ENCODE measurements at regions not wholly inside any gene's neighbourhood (a gene's known extent, or its start where the extent isn't known, plus 50 kb on each side); places are given as distances from the start of the nearest gene placed in this dataset.

- no peaks in the 10 kb centered on the region for H3K4me1 ChIP-seq
- intact Hi-C loops (cut with DNase I) = no loop called here
- ATAC-seq = peak; percentile 37
- H3K9me3 ChIP-seq = no peaks in the 10 kb centered on the region
- H3K27me3 ChIP-seq = no peaks in the 10 kb centered on the region
- no peak for TF ChIP-seq CTCF (IDR thresholded peaks at IDR 0.05)
- no peak overlapping the region for H3K4me3 ChIP-seq
- H3K27ac ChIP-seq = no peak overlapping the region
- no peaks in the 10 kb centered on the region for H3K36me3 ChIP-seq
- no peak for DNase-seq
These were observed 187.1 kb upstream of the SPEF2 start for GRCh38 chr5:35430381-35431162.

- no peak for TF ChIP-seq CTCF (IDR thresholded peaks at IDR 0.05)
- Histone ChIP-seq H3K36me3 (no peaks in the 10 kb centered on the region), H3K9me3 (no peaks in the 10 kb centered on the region), H3K4me3 (no peak overlapping the region), H3K4me1 (no peaks in the 10 kb centered on the region), H3K27me3 (no peaks in the 10 kb centered on the region), H3K27ac (no peak overlapping the region)
- DNase-seq (no peak), ATAC-seq (no peak)
- intact Hi-C loops (cut with DNase I) = no loop called here
These were observed 189.9 kb upstream of the PRLR start for GRCh38 chr5:35420200-35420599.

- no peaks in the 10 kb centered on the region for H3K9me3 ChIP-seq
- intact Hi-C loops (cut with DNase I) = no loop called here
- no peaks in the 10 kb centered on the region for H3K4me1 ChIP-seq
- no peak for DNase-seq
- no peak for TF ChIP-seq CTCF (IDR thresholded peaks at IDR 0.05)
- no peaks in the 10 kb centered on the region for H3K27me3 ChIP-seq
- no peak overlapping the region for H3K27ac ChIP-seq
- ATAC-seq = peak; percentile 26
- H3K36me3 ChIP-seq = no peaks in the 10 kb centered on the region
- no peak overlapping the region for H3K4me3 ChIP-seq
These were observed 186.8 kb upstream of the PRLR start for GRCh38 chr5:35417040-35417439.

GRCh38 chr5:35416217-35416988, 186.1 kb upstream of the PRLR start:
- H3K27me3 ChIP-seq = no peaks in the 10 kb centered on the region
- no peaks in the 10 kb centered on the region for H3K4me1 ChIP-seq
- no peak for TF ChIP-seq CTCF (IDR thresholded peaks at IDR 0.05)
- intact Hi-C loops (cut with DNase I) = no loop called here
- H3K9me3 ChIP-seq = no peaks in the 10 kb centered on the region
- ATAC-seq = no peak
- H3K27ac ChIP-seq = no peak overlapping the region
- no peak for DNase-seq
- H3K4me3 ChIP-seq = no peak overlapping the region
- H3K36me3 ChIP-seq = no peaks in the 10 kb centered on the region

GRCh38 chr5:35415309-35415708, 185.0 kb upstream of the PRLR start:
- Histone ChIP-seq H3K4me1 (no peaks in the 10 kb centered on the region), H3K27ac (no peak overlapping the region), H3K4me3 (no peak overlapping the region), H3K36me3 (no peaks in the 10 kb centered on the region), H3K9me3 (no peaks in the 10 kb centered on the region), H3K27me3 (no peaks in the 10 kb centered on the region)
- DNase-seq (no peak), ATAC-seq (no peak)
- TF ChIP-seq CTCF (IDR thresholded peaks at IDR 0.05) = no peak
- intact Hi-C loops (cut with DNase I) = no loop called here
